RWPE2 (cell line): ENCODE measurements at regions not wholly inside any gene's neighbourhood (a gene's known extent, or its start where the extent isn't known, plus 50 kb on each side); places are given as distances from the start of the nearest gene placed in this dataset.

Experiments
- ATAC-seq: fragments of 200-7000 bp; cut with Tn5 transposase; 3 replicates; pipeline ENCODE4 v1.9.1; 2021; ENCODE audit warnings: low read depth
- DNase-seq: peaks from one replicate; pipeline ENCODE4 v3.0.0-alpha.2; 2020; ENCODE audit warnings: low spot score
- H3K27ac ChIP-seq: fragments of 450-650 bp; 2 replicates; pipeline ENCODE4 v1.5.1; 2017; ENCODE audit warnings: mild to moderate bottlenecking; ENCODE audit not compliant: poor library complexity, severe bottlenecking
- H3K27me3 ChIP-seq: fragments of 250-450 bp; sonication (Bioruptor Pico); 2 replicates; pipeline ENCODE4 v1.5.1; 2021; ENCODE audit warnings: mild to moderate bottlenecking, moderate library complexity; ENCODE audit not compliant: insufficient read depth, poor library complexity, severe bottlenecking
- H3K36me3 ChIP-seq: fragments of 250-450 bp; sonication (Bioruptor Pico); 2 replicates; pipeline ENCODE4 v1.5.1; 2020; ENCODE audit warnings: low read depth, mild to moderate bottlenecking, moderate library complexity
- H3K4me1 ChIP-seq: fragments of 250-450 bp; sonication (Bioruptor Pico); 2 replicates; pipeline ENCODE4 v1.5.1; 2021; ENCODE audit warnings: mild to moderate bottlenecking, moderate library complexity; ENCODE audit not compliant: insufficient read depth, poor library complexity, severe bottlenecking
- H3K4me3 ChIP-seq: fragments of 250-450 bp; sonication (Bioruptor Pico); 2 replicates; pipeline ENCODE4 v1.5.1; 2021; ENCODE audit warnings: mild to moderate bottlenecking, moderate library complexity; ENCODE audit not compliant: severe bottlenecking
- H3K9me3 ChIP-seq: fragments of 250-450 bp; sonication (Bioruptor Pico); 2 replicates; pipeline ENCODE4 v1.5.1; 2021; ENCODE audit warnings: mild to moderate bottlenecking, moderate library complexity; ENCODE audit not compliant: severe bottlenecking
- CTCF ChIP-seq: fragments of 450-650 bp; IDR thresholded peaks from one replicate; pipeline ENCODE4 v1.5.1; 2017; ENCODE audit warnings: mild to moderate bottlenecking, moderate library complexity; ENCODE audit not compliant: poor library complexity, severe bottlenecking

DNA sequence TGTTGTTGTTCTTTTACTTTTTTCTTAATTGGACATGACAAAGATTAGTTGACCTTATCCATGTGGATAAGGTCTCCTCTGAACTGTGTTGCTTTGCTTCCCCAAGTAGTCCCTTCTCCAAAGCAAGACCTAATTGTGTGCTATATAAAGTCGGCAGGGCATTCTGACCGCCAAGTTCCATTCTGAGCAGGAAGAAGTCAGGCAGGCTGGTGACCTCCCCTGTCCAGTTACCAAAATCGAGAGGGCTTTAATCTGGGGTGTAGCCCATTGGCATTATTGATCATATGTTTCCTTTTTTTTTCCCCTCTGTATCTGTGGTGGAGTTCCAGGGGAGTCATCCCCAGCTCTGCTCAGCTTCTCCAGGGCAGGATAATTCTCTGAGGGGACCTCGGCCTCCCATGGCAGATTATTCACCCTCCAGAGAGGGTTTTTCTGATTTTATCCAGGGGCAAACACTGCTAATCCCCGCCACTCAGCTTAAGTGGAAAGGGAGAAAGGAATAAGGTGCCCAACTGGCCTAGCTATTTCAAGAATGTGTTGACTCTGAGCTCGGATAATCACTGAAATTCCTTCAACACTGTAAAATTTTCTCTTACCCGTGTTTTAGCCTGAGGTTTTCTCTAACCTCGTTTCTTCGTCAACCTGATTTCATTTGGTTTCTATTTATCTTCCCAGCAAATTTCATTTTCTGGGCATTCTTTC, 71.8 kb upstream of the L3MBTL3 start:
- Histone ChIP-seq H3K4me1 (no peaks in the 10 kb centered on the region), H3K36me3 (no peaks in the 10 kb centered on the region), H3K27ac (no peak overlapping the region), H3K27me3 (no peaks in the 10 kb centered on the region), H3K9me3 (no peaks in the 10 kb centered on the region), H3K4me3 (no peak overlapping the region)
- DNase-seq (no peak), ATAC-seq (no peak)
- no peak for TF ChIP-seq CTCF

DNA sequence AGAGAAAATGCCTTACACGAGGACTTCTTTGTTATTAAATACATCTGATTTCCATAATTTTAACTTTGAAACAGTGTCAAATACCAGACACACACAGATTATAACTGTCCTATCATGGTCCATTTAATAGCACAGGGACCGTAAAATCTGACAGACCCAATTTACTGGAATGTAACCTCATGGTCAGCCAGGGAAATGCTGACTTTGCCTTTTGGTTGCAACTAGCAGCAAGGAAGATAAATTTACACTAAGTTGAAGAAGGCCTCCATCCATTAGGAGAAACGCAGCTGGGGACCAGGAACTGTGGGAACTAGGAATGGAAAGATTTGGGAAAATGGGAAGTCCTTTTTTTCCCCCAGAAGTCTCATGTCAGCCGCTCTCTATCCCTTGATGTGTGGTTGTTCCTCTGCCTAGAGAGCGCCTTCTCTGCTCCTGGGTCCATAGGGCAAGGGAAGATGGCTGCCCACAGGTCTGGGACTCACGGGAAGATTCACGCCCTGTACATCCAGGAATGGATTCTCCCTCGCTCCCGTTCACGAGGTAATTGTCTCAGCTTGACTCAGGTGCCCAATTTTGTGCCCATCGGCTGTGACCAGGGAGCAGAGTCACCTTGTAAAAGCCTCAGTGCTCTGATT, 74.6 kb upstream of the L3MBTL3 start:
- ATAC-seq (no peak), DNase-seq (no peak)
- no peaks in the 10 kb centered on the region for H3K9me3 ChIP-seq
- TF ChIP-seq CTCF, result no peak
- no peaks in the 10 kb centered on the region for H3K27me3 ChIP-seq
- H3K36me3 ChIP-seq, result no peaks in the 10 kb centered on the region
- no peak overlapping the region for H3K4me3 ChIP-seq
- H3K27ac ChIP-seq, result no peak overlapping the region
- H3K4me1 ChIP-seq, result no peaks in the 10 kb centered on the region

DNA sequence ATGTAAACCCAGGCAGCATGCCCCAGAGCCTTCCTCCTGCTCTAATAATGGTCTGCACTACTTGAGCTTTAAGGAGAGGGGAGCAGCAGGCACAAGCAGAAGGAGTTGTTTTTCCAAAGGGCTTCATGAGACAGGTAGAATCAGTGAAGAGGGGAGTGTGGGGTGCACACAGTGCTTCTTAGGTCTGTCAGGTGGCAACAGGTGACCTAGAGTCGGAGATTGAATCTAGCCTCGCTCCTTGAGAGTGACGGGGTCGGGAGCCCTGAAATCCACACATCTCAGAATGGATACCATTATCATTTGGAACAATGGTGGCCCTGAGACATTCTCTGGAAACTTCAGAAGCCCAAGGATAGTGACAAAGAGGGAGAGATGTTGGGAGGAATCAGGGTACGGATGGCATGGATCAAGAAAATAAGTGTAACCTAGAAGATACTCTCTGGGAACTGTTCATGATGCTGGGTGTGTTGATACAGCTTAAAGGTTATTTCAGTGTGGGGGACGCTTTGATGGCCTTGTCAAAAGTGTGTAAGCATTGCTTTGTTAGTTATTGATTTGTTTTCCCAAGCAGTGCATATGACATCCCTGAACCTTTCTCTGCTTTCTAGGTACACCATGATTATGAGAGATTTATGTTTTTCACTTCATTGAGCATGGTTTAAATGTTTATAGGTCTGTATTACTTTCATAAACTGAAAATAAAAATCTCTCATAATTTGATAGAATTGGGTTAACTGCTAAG, 77.8 kb upstream of the L3MBTL3 start:
- no peak for DNase-seq
- H3K36me3 ChIP-seq, result no peaks in the 10 kb centered on the region
- no peak overlapping the region for H3K4me3 ChIP-seq
- H3K27ac ChIP-seq, result no peak overlapping the region
- H3K4me1 ChIP-seq, result peaks cover 5% of the 10 kb centered on the region
- no peak for TF ChIP-seq CTCF
- no peaks in the 10 kb centered on the region for H3K27me3 ChIP-seq
- no peak for ATAC-seq
- no peaks in the 10 kb centered on the region for H3K9me3 ChIP-seq

GRCh38 chr6:129938249-129939020, 77.3 kb upstream of the TMEM244 start:
- TF ChIP-seq CTCF, result no peak
- Histone ChIP-seq H3K4me1 (peaks cover 5% of the 10 kb centered on the region), H3K9me3 (no peaks in the 10 kb centered on the region), H3K27me3 (no peaks in the 10 kb centered on the region), H3K4me3 (no peak overlapping the region), H3K27ac (no peak overlapping the region), H3K36me3 (no peaks in the 10 kb centered on the region)
- DNase-seq (no peak), ATAC-seq (peak; percentile 64; the same call in 2 of the 3 replicates)
